Smooth muscle cell of the brain vasculature (primary cell): ENCODE measurements at regions not wholly inside any gene's neighbourhood (a gene's known extent, or its start where the extent isn't known, plus 50 kb on each side); places are given as distances from the start of the nearest gene placed in this dataset.
A peak's percentile ranks its signal among the peaks of the same experiment; 100 is the strongest.
"Not testable (repeated sequence)": the region's sequence is repeated elsewhere in the genome, so short reads cannot be mapped to it uniquely, and the experiment has no call there.

Experiments
- DNase-seq: peaks from one replicate; pipeline ENCODE4 v3.0.0-alpha.2; 2012; ENCODE audit warnings: low read depth, low spot score

DNA sequence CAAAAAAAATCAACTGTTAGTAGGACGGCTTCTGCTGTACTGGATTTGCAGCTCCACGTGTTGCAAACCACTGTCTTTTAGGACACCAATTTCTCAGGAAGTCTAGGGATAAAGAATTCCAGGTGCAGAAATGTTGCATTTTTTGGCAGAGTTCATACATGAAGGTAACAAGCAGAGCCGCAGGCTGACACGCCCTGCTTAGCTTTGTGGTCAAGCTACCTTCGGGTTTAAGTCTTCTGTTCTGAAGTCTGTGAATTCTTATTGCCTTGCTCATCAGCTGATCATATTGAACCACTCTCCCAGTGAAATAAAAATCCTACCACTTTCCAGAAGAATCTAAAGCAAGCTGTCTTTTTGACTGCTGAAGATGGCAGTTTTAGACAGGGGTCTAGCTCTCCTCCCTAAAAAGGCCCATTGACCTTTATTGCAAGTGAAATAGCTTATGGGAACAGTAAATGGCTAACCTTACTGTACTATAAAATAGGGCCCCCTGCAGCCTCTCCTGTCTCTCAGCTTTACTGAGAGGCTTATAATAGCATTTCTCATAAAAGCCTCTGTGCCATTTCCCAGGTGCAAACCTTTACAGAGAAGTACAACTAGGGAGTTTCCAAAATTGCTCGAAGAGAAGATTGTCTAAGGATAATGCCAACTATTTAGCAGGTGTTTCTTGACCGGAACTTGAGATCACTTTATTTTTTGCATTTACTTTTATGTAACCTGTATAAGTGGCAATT, 262.2 kb upstream of the IL12A start:
- DNase-seq = no peak

DNA sequence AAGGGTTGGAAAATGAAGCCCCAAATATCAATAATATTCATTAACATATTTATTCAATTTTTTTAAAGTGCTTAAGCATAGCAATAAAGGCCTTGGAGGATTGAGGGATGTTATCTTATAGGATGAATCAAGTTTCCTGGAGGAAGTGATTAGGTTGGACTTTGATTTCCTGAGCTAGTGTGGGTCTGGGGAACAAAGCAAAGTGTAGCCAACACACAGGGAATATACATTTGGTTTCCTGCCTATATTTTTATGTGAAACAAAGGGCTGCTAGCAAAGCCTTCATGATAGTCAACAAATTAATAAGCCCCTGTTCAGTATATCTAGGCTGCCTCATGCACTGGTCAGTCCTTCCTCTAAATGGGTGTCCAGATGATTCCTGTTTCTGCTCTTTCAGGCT, 261.1 kb upstream of the IL12A start:
- DNase-seq = no peak

DNA sequence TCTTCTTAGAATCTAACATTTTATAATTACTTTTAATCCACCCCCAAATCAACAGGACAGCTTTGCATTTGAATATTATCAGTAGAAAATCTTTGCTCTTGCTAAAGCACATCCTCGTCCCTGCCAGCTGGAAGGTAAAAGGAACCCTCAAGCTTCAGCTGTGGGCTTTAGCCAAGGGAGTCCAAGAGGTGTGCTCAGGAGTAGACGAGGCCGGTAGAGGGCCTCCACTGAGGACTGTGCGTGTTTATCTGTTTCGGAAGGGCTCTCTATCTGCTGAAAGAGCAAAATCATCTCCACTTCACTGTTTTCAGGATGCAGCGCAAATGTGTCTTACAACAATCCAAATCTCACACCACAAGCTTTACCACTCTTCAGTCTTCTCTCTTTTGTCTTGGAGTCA, 257.4 kb upstream of the IL12A start:
- no peak for DNase-seq

DNA sequence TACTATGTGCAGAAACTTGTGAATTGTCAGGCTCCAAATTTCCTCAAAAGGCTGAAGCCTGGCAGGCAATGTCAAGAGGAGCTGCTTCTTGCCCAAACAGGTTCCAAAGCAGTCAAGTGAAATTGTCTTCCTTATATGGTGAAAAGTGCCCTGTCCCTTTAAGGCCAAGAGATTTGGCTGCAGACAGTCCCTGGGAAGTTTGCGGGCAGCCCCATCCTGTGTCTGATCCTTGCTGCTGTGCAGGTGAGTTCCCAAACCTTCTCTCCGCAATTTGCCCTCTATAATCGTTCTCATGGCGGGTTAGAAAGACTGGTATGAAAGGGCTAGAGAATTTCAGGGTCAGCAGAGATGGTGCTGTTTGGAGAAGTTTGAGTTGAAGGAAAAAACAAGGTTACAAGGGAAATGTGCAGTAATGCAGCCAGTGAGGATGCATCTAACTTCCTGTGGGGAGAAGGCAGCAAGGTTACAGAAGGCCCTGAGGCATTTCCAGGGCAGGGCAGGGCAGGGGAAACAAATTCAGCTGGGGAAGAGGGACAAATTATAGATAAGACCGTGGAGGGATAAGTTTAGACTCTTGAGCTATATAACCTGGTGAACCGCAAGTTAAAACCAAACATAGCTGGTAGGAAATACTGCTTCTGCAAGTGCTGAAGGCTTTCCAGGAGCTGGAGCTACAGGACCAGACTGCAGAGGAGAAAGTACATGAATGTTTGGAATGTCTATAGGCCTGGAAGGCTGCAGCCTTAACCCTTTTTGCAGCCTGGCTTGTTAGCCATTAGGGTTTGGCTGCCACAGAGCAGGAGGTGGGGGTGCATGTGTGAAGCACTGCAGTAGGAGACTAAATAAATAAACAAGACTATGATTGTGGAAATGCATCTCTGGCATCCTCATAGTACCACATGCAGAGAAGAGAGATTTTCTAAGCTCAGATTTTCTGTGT, 256.2 kb upstream of the IL12A start:
- peak; percentile 64 for DNase-seq

DNA sequence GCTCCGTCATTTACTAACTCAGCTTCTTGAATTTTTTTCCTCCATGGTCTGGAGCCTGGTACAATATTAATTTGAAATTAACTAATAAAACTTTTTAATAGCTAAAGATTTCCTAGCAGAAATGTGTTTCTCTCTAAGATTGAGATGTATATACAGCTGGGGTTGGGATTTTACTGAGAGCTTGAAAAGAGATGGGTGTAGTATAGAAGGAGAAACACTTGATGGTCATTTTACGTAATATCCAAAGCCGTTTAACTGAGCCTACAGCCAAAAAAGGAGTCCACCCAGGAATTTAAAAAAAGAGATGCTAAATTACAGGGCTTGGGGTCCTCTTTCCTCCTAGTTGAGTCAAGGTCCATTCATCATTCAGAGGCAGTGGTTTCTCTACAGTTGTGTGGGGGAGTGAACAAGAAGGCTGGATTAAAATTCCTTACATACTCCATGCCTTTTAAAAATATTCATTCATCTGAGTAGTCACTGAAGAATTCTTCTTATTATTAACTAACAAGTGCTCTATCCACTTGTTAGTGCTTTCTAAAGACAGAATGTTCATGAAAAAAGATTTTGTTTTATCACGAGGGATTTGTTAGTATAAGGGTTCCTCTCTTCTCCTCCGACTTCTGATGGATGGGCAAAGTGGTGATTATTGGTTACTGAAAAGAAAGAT, 255.3 kb upstream of the IL12A start:
- DNase-seq = no peak

DNA sequence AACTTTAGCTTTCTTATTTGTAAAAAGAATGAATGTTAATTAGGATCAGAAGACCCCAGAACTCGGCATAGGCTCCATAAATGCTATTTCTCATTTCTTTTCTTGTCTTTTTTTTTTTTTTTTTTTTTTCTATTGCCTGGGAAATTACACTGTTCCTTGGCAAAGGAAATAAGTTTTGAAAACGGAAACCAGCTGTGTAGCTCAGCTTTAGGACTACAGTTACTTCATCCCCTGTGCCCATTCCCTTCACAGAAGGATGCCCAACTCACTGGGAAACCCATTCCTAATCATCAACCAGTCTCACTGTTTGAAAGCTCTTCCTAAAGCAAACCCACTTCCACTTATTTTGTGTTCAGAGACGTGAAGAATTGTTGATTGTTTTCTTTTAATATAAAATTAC, 254.0 kb upstream of the IL12A start:
- DNase-seq = no peak

DNA sequence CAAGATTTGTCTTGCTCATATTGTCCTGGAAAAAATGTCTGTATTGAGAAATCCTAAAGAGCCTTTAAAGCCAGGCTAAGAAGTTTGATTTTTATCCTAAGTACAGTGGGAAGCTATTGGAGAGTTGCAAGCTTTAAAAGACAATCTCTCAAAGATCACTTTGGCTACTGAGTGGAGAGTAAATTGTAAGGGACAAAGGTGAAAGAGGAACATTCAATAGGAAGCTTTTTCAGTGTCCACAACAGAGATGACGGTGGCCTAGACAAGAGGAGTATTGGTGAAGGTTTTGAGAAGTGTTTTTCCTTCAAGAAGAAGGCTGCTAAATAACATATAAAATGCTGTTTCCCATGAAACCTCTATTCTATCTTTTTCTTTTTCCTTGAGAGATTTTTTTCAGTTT, 249.5 kb upstream of the IL12A start:
- DNase-seq = no peak

DNA sequence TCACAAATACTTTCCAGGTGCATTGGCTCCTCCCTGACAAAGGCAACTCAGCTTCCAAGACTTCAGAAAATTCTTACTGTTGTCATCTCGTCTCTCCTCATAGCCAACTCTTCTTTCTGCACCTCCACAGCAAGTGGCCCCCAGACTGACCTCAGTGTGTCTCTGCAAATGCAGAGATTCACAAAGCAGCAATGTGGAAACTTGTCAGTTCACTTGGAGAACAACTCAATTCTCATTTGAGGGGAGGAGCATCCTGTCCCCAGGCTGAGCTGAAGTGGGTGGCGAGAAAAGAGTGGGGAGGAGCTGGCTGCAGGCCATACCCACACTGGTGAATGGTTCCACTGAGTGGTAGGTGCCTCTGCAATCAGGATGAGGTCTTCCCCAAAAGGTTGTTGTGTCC, 248.7 kb upstream of the IL12A start:
- no peak for DNase-seq

DNA sequence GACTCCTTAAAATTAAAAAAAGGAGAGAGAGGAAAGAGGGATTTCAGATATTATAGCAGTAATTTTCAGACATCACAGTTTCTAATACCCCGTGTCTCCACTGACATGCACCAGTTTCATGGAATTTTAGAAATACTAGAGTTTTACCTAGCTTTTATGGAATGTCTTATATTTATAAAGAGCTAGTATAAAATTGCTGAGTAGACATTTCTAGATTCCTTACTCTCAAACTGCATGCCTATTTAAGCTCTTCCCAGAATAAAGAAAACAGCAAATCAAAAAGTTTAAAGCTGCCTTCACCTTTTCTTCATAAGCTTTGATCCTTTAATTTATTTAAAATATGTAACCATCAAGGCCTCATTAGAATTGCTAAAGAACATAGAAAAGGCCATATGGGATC, 247.4 kb upstream of the IL12A start:
- DNase-seq = no peak

DNA sequence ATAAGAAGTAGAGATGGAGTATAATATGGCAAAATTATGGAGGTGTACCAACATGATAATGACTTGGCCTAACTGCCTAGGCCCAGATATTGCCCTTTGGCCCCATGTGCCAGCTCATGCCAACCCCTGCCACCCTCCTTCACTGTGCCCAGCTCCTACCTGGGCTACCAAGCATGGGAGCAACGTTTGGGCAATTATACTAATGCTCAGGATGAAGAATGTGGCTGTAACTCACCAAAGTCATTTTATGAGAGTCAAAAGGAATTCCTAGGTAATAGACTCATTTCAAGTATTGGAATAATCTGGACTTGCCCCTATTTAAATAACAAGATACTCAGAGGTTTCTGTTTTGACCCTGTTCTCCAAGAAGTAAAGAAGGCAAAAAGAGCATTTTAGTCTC, 240.2 kb upstream of the IL12A start:
- DNase-seq = no peak

DNA sequence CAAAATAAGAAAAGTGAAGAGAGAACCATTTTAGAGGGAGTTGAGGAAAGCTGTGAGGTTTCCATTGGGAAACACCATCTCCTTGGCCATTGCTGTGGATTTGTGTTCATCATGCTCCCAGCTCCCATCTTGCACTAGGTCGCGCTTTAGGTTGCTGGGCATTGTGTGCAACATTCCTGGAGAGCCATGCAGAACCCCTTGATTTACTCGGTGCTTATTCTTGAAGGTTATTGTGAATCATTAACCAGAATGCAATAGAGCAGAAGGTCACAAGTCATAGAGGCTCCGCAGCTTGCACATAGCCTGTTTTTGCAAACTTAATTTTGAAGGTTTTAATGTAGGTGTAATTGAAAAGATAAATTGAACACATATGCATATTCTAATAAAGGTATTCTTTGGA, 239.2 kb upstream of the IL12A start:
- no peak for DNase-seq

DNA sequence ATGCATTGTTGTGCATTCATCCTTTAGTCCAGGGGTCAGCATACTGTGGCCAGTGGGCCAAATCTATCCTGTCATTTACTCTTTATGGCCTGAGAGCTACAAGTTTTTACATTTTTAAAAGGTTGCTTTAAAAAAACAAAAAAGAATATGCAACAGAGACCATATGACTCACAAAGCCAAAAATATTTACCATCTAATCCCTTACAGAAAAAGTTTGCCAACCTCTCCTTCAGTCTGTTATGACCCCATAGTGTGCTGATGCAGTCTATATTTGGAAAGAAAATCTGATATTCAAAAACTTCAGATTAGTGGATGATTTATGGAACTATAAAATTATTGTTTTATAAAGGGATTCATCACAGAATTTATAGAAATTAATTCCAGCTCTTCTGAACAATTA, 237.5 kb upstream of the IL12A start:
- DNase-seq = no peak

DNA sequence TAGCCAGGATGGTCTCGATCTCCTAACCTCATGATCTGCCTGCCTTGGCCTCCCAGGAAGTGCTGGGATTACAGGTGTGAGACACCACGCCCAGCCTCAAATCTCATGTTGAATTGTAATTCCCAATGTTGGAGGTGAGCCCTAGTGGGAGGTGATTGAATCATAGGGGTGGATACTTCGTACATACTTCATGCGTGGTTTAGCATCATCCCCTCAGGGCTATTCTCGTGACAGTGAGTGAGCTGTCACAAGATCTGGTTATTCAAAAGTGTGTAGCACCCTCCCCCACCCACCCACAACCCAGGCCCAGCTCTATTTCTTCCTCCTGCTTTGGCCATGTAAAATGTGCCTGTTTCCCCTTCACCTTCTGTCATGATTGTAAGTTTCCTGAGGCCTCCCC, 236.9 kb upstream of the IL12A start:
- no peak for DNase-seq

DNA sequence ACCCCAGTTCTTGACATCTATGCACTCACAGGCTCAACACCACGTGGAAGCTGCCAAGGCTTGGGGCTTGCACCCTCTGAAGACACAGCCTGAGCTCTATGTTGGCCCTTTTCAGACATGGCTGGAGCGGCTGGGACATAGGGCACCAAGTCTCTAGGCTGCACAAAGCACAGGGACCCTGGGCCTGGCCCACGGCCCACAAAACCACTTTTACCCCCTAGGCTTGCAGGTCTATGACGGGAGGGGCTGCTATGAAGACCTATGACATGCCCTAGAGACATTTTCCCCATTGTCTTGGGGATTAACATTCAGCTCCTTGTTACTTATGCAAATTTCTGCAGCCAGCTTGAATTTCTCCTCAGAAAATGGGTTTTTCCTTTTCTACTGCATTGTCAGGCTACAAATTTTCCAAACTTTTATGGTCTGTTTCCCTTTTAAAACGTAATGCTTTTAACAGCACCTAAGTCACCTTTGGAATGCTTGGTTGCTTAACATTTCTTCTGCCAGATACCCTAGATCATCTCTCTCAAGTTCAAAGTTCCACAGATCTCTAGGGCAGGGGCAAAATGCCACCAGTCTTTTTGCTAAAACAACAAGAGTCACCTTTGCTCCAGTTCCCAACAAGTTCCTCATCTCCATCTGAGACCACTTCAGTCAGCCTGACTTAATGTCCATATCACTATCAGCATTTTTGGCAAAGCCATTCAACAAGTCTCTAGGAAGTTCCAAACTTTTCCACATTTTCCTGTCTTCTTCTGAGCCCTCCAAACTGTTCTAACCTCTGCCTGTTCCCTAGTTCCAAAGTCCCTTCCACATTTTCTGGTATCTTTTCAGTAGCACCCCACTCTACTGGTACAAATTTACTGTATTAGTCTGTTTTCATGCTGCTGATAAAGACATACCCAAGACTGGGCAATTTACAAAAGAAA, 232.1 kb upstream of the IL12A start:
- DNase-seq = not testable (repeated sequence)

DNA sequence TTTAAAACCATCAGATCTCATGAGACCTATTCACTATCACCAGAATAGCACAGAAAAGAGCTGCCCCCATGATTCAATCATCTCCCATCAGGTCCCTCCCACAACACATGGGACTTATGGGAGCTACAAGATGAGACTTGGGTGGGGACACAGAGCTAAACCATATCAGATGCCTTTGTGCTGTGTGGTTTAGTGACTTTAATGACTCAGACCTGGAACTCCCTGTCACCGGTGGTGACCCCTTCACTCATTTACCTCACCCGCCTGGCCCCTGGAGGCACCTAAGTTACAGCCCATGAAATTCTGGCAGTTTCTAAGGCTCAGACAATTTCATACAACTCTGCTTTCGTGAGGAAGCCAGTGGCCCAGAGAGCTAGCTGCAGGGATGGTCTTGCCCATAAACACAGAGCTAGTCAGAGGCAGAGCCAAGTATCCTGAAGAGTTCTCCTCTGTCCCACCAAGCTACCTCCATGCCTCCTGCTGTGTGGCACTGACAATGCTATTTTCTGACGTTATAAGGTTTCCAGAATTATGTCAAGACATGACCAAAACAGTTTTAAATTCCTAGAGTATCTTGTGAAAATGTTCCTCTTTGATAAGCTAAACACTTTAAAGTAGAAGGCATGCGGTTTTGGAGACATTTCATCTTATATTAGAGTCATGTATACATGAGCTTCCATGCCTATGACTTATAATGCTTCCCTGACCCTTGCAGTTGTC, 231.1 kb upstream of the IL12A start:
- no peak for DNase-seq

DNA sequence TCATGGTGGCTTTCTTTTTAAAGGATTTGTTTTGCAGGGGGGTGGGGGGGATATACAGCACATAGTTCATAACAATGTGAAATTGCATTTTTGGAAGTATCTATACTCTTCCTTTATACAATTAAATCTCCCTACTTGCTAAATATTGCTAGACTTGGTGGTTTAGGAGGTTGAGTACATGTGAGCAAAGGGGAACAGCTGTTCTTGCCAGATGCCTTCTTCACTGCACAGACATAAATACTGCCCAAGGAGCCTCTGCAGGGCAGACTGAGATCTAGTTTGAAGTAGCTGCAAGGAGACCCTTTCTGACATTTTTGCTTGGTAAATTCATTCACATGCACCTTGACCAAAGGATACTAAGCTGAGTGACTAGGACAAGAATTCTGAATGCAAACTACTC, 228.6 kb upstream of the IL12A start:
- no peak for DNase-seq

DNA sequence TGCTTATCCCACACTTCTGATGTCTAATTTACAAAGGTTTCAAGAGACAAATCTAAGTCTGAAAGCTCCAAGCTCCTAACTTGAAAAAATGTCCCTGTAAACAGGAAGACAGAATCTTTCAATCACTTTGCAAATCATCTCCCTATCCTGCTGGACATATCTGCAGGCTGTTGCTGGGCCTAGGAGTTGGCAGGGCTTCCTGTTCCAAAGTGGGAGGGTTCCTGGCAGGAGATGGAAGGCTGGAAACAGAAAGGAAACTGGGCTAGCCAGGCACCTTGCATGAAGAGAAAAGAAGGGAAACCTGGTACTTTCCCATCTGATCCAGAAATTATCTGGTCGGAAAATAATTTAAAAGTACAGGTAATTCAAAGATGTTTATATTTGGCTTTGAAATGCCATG, 227.3 kb upstream of the IL12A start:
- no peak for DNase-seq

DNA sequence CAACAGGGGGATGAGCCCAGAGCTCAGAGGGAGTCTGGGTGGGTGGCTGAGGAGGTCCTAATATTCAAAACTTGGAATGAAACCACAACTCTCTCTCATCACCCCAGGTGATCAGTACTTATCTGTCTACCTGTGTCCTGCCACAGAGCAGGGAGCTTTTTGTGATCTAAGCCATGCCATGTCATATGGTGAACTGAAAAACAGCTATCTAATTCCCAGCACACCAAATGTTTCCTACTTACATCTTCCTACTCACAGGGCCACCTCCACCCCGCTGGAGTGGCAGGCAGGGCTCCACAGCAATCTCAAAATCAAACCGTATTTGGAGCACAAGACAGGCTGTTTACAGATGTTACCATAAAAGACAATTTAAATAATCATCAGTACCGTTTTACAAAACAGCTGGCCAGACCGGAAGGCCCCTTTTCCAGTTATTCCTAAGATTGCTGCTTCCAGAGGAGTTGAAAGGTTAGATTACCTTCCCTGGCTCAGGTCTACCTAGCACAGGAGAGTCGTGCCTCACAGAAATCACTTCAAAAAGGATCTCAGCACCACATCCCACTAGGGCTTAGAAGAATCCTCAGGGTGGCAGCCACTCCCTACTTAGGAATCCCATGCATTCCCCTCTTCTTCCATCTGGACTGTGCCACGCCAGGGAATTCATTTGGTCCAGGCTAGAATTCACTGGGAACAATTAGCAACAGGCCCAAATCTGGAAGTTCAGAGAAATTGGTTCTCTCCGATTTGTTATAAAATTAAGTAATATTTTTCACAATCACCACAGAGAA, 226.6 kb upstream of the IL12A start:
- no peak for DNase-seq

DNA sequence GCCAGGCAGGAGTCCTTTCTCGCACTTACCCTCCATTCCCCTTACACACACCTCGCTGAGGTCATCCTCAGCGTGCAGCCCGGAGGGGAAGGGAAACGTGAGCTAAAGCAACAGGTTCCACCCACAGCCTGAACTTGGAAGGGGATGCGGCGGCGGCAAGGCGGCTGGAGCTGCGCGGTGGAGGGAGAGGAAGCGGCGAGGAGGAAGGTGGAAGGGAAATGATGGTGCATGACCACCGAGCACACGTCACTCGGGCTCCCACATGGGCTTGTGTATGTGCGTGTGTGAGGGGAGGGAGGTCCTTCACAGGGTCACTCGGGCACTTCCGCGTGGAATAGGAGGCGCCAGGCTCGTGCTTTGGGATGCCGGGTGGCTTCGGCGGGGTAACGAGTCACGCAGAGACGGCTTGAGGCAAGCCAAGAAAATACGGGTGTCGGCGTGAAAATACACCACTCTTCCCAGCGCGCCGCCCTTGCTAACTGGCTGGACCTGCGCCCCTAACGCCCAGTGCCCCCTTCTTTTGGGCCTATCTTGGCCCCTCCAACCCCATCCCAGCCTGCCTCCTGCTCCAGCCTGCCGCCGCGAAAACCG, 225.5 kb upstream of the IL12A start:
- peak; percentile 33 for DNase-seq
